Stomach (tissue), 4 donors: ENCODE measurements at regions not wholly inside any gene's neighbourhood (a gene's known extent, or its start where the extent isn't known, plus 50 kb on each side); places are given as distances from the start of the nearest gene placed in this dataset.

Source experiments
- CTCF ChIP-seq, 7 experiments: fragments of 450-650 bp in 4 of 7; fragments of 200-600 bp in 3 of 7; sonication (generic) in 3 of 7; IDR thresholded peaks; one replicate each; pipeline ENCODE4 v1.5.1; 2016 to 2019; ENCODE audit warnings: antibody characterized with exemption in 7 of 7, control low read depth in 2 of 7, mild to moderate bottlenecking in 1 of 7
- POLR2A ChIP-seq, 4 donors: fragments of 450-650 bp; IDR thresholded peaks; one replicate each; pipeline ENCODE4 v1.6.1; 2016; ENCODE audit warnings: antibody characterized with exemption in 4 of 4, control low read depth in 2 of 4, mild to moderate bottlenecking in 1 of 4, moderate library complexity in 1 of 4
- POLR2AphosphoS5 ChIP-seq, 3 donors: sonication (generic); formaldehyde crosslinking; IDR thresholded peaks; one replicate each; pipeline ENCODE4 v1.6.1; 2016; ENCODE audit warnings: antibody characterized with exemption in 3 of 3

GRCh38 chrX:66815227-66815626 is 176.3 kb upstream of the EDA2R start:
- TF ChIP-seq POLR2A (IDR thresholded peaks at IDR 0.05) (no peak), POLR2AphosphoS5 (IDR thresholded peaks at IDR 0.05) (no peak), CTCF (IDR thresholded peaks at IDR 0.05) (no peak)
